ENCODE measurements at regions not wholly inside any gene's neighbourhood (a gene's known extent, or its start where the extent isn't known, plus 50 kb on each side); places are given as distances from the start of the nearest gene placed in this dataset.
"Not testable (repeated sequence)": the region's sequence is repeated elsewhere in the genome, so short reads cannot be mapped to it uniquely, and the experiment has no call there.

DNA sequence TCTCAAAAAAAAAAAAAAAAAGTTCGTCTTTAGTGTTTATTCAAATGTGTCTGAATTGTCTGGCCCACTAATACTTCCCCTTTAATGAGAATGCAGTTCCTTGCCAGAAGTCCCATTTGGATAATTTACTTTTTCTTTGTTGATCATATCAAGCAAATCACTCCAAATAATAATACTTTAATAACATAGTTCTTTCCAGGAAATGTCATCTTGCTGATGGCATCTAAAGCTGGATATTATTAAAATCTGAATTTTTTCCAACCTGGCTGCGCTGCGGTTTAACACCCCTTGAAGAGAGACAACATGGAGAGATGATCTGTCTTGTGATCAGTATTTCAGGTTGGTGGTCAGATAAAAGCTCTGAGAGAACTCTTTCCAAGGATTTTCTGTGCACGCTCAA lies 111.2 kb upstream of the CNKSR3 start:
- in situ Hi-C loops (cut with HindIII; ENCODE audit: low sequenced_read_pairs) = no loop called here
- H3K4me3 ChIP-seq (ENCODE audit: low read depth, low read length) = no peak overlapping the region
- no peak for DNase-seq (ENCODE audit: low read depth, low spot score)
- TF ChIP-seq, protein P1, sequence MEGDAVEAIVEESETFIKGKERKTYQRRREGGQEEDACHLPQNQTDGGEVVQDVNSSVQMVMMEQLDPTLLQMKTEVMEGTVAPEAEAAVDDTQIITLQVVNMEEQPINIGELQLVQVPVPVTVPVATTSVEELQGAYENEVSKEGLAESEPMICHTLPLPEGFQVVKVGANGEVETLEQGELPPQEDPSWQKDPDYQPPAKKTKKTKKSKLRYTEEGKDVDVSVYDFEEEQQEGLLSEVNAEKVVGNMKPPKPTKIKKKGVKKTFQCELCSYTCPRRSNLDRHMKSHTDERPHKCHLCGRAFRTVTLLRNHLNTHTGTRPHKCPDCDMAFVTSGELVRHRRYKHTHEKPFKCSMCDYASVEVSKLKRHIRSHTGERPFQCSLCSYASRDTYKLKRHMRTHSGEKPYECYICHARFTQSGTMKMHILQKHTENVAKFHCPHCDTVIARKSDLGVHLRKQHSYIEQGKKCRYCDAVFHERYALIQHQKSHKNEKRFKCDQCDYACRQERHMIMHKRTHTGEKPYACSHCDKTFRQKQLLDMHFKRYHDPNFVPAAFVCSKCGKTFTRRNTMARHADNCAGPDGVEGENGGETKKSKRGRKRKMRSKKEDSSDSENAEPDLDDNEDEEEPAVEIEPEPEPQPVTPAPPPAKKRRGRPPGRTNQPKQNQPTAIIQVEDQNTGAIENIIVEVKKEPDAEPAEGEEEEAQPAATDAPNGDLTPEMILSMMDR (IDR thresholded peaks at IDR 0.05; ENCODE audit: low read depth, low read length) = no peak

DNA sequence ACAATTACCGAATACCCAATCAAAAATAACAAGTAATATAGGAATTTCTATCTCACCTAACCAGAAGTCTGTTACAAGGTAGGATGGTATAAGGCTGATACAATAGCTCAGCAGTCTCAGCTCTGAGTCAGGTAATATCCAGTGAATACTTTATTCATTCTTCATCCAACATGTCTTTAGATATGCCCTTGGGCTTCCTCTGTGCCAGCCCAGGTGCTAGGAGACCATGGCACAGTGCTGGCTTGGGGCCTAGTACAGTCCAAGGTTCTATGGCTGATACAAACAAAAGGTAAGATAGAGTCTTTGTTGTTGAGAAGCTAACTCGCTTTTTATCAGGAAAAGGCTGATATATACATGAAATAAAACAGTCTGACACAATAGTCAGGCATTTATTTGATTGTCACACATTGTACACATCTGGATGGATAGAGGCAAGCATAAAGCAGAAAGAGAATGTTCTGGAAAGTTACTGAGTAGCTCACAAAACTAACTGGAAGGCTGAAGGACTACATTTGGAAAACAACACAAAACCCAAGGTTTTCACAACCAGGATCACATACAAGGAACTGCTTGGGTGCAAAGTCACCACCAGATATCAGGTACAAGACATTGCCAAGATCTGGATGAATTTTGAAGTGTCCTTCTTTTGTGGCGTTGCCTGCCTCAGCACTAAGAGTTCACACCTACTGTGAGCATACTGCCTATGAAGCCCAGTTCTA lies 110.4 kb upstream of the SCAF8 start:
- in situ Hi-C loops (cut with HindIII; ENCODE audit: low sequenced_read_pairs) = no loop called here

DNA sequence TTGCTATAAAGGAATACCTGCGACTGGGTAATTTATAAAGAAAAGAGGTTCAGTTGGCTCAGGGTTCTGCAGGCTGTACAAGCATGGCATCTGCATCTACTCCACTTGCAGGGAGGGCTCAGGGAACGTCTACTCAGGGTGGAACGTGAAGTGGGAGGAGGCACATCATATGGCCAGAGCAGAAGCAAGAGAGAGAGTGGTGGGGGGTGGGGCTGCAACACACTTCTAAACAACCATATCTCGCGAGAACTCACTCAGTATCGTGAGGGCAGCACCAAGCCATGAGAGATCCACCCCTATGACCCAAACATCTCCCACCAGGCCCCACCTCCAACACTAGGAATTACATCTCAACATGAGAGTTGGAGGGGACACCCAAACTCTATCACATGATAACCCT lies 109.8 kb upstream of the SCAF8 start:
- DNase-seq (ENCODE audit: low read depth, low spot score) = no peak
- in situ Hi-C loops (cut with HindIII; ENCODE audit: low sequenced_read_pairs) = no loop called here
- H3K4me3 ChIP-seq (ENCODE audit: low read depth, low read length) = no peak overlapping the region
- TF ChIP-seq, protein P1 (IDR thresholded peaks at IDR 0.05; ENCODE audit: low read depth, low read length) = no peak

More for the DNA sequence above, 110.4 kb upstream of the SCAF8 start:
- TF ChIP-seq, protein P1 (IDR thresholded peaks at IDR 0.05; ENCODE audit: low read depth, low read length) = no peak
- no peak for DNase-seq (ENCODE audit: low read depth, low spot score)
- no peak overlapping the region for H3K4me3 ChIP-seq (ENCODE audit: low read depth, low read length)

DNA sequence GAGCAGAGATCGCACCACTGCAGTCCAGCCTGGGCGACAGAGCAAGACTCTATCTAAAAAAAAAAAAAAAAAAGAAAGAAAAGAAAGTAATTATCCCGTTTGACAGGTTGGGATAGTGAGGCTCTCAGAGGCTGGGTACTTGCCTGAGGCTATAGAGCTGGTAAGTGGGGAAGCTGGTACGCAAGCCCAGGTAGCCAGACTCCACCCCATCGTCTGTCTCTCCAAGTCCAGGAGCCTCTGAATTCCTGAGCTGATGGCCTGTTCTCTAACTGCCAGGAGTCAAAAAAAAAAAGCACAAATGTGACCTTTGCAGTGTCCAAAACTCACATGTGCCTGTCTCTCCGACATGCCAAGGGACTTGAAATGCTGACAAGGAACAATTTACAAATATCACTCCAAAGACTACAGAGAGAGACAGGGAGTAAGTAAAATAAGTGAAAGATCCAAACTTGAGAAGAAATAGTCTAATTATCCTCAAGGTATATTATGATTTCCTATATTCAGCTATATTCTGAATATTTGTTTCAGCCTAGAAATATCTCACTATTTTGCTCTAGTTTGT lies 109.1 kb upstream of the SCAF8 start:
- in situ Hi-C loops (cut with HindIII; ENCODE audit: low sequenced_read_pairs) = no loop called here
- DNase-seq (ENCODE audit: low read depth, low spot score) = no peak
- no peak overlapping the region for H3K4me3 ChIP-seq (ENCODE audit: low read depth, low read length)
- TF ChIP-seq, protein P1 (IDR thresholded peaks at IDR 0.05; ENCODE audit: low read depth, low read length) = no peak

DNA sequence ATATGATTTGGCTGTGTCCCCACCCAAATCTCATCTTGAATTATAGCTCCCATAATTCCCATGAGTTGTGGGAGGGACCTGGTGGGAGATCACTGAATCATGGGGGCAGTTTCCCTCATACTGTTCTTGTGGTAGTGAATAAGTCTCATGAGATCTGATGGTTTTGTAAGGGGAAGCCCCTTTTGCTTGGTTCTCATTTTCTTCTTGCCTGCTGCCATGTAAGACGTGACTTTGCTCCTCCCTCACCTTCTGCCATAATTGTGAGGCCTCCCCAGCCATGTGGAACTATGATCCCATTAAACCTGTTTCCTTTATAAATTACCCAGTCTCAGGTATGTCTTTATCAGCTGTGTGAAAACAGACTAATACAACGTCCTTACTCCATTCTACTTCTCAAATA lies 108.5 kb upstream of the SCAF8 start:
- H3K4me3 ChIP-seq (ENCODE audit: low read depth, low read length); in situ Hi-C loops (cut with HindIII; ENCODE audit: low sequenced_read_pairs); DNase-seq (ENCODE audit: low read depth, low spot score): not testable (repeated sequence)

DNA sequence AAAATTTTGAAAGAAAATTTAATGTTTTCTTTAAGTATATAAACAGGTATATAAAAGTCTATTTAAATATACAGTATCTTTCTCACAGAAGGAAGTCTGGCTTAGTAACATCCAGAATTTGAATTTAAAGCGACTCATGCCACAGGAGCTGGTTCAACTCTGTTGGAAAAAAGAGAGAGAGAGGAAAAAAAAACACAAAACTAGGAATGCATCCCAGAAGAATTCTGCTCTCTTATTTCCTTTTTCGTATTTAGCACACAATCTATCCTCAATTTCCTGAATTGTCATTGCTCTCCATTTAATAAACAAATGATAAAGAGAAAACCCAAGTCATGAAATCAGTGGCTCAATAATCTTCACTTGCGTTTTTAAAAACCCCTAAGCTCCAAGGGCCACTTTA lies 107.5 kb upstream of the SCAF8 start:
- no peak overlapping the region for H3K4me3 ChIP-seq (ENCODE audit: low read depth, low read length)
- TF ChIP-seq, protein P1 (IDR thresholded peaks at IDR 0.05; ENCODE audit: low read depth, low read length) = no peak
- no peak for DNase-seq (ENCODE audit: low read depth, low spot score)
- in situ Hi-C loops (cut with HindIII; ENCODE audit: low sequenced_read_pairs) = no loop called here

DNA sequence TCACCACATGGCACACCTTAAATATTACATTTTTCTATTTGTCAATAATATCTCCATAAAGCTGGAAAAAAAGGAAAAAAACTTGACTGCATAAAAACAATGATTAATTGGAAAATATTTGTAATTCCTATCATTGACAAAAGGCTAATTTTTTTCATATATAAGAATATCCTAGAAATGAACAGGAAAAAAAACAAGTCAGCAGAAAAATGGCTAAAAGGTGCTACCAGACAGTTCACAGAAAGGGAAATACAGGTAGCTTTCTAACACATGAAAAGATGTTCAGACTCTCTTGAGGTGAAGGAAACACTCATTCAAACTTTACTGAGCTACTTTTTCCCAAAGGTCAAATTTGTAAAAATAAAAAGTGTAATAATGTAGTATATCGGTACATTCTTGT lies 104.1 kb upstream of the SCAF8 start:
- in situ Hi-C loops (cut with HindIII; ENCODE audit: low sequenced_read_pairs) = no loop called here
- DNase-seq (ENCODE audit: low read depth, low spot score) = no peak
- TF ChIP-seq, protein P1 (IDR thresholded peaks at IDR 0.05; ENCODE audit: low read depth, low read length) = no peak

More for the DNA sequence above, 104.1 kb upstream of the SCAF8 start:
- no peak overlapping the region for H3K4me3 ChIP-seq (ENCODE audit: low read depth, low read length)
